HG02763 (cell line): ENCODE measurements at regions not wholly inside any gene's neighbourhood (a gene's known extent, or its start where the extent isn't known, plus 50 kb on each side); places are given as distances from the start of the nearest gene placed in this dataset.
"Not testable (repeated sequence)": the region's sequence is repeated elsewhere in the genome, so short reads cannot be mapped to it uniquely, and the experiment has no call there.

Experiments used
- ATAC-seq: cut with Tn5 transposase; IDR thresholded peaks from one replicate; pipeline ENCODE4 v1.9.1; 2021; ENCODE audit warnings: mild to moderate bottlenecking, moderate library complexity; ENCODE audit not compliant: unreplicated experiment

- no peak for ATAC-seq
Measured at GRCh38 chr6:82573254-82573972, 209.8 kb downstream of the TPBG start.

DNA sequence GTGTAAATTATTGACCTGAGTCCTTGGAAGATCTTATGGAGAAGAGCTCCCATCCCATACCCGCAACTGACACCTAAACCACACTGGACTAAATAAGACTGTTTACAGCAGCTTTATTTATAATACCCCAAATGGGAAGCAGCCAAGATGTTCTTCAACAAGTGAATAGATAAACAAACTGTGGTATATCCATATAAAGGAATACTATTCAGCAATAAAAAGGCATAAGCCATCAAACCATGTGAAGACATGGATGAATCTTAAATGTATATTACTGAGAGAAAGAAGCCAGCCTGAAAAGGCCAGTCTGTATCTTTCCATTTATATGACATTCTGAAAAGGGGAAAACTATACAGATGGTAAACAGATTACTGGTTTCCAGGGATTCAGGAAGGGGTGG lies 212.7 kb downstream of the TPBG start:
- ATAC-seq: no peak

DNA sequence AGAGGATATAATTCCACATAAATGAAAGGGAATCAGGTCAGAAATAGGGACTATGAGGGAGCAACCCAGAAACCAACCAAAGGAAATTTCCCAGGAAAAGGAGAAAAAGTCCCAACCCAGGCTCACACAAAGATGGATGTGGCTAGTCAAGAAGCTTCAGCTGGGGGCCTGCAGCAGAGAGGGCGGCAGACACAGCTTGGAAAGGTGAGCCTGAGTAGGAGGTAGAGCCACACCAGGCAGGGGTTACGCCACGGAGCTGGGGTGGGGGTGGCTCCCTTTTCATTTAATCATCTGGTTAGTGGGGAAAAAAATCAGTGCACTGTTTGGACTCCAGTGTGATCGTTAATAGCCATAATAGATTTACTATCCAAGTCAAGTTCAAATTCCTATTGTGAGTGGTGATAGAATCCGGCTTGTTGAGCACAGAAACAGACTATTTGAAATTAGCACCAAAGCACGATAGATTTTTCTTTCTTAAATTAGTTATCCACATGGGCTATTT lies 220.6 kb downstream of the TPBG start:
- no peak for ATAC-seq

DNA sequence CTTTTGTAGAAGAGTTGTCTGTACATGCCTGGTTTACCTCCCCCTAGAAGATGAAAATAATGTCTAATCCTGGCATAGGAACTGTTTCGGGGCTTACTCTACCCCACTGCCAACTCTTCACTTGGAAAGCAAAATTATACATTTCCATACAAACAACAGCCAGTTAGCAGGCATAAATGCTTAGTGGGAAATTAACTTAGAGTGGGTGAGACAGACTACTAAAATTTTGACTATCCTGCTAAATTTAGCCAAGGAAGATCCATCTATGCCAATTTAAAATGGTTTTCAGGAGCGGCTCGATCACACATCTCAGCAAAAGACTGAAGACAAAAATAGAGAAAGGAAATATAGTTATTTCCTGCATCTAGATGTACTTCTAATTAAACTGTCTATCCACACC lies 221.2 kb downstream of the TPBG start:
- no peak for ATAC-seq

DNA sequence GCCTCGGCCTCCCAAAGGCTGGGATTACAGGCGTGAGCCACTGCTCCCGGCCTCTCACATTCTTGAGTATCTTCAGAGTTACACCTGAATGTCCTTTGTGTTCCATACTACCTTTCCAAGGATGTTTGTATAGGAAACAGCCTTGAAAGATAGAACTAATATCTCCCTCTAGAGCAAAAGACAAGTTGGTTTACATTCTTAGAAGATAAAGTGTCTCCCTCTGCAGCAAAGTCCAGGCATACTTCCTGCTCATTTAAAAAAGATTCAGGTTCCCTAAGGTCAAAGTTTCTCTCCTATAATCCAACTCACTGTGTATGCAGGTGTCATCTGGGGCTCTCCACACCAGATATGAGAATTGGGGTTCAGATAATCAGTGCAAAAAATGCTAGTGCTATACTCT lies 224.4 kb downstream of the TPBG start:
- ATAC-seq: no peak

DNA sequence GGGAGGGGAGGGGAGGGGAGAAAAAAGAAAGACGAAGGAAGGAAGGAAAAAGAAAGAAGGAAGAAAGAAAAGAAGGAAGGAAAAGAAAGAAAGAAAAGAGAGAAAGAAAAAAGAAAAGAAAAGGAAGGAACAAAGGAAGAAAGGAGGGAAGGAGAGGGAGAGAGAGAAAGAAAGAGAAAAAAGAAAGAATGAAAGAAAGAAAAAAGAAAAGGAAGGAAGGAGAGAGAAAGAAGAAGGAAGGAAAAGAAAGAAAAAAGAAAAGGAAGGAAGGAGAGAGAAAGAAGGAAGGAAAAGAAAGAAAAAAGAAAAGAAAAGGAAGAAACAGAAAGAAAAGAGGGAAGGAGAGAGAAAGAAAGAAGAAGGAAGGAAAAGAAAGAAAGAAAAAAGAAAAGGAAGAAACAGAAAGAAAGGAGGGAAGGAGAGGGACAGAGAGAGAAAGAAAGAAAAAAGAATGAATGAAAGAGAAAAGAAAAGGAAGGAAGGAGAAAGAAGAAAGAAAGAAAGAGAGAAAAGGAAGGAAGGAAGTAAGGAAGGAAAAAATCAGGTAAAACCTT lies 225.3 kb downstream of the TPBG start:
- ATAC-seq: no peak

GRCh38 chr6:82589509-82590206 lies 226.0 kb downstream of the TPBG start:
- ATAC-seq: no peak

DNA sequence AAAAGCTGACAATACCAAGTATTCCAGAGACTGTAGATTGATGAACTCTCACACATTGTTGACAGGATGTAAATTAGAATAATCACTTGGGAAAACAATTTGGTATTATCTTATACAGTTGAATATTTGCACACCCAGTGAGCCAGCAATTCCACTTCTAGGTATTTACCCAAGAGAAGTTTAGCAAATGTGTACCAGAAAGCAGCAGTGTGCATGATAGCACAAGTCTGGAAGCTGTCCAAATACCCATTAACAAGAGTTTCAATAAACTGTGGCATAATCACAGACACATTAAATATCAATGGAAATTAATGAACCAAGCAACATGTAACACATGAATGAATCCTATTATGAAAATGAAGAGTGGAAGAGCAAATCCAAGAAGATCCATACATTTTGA lies 233.6 kb downstream of the TPBG start:
- ATAC-seq: no peak

GRCh38 chr6:82602776-82603175 lies 239.2 kb downstream of the TPBG start:
- no peak for ATAC-seq

- ATAC-seq: no peak
Measured at GRCh38 chr6:82603871-82604270, 240.3 kb downstream of the TPBG start.

DNA sequence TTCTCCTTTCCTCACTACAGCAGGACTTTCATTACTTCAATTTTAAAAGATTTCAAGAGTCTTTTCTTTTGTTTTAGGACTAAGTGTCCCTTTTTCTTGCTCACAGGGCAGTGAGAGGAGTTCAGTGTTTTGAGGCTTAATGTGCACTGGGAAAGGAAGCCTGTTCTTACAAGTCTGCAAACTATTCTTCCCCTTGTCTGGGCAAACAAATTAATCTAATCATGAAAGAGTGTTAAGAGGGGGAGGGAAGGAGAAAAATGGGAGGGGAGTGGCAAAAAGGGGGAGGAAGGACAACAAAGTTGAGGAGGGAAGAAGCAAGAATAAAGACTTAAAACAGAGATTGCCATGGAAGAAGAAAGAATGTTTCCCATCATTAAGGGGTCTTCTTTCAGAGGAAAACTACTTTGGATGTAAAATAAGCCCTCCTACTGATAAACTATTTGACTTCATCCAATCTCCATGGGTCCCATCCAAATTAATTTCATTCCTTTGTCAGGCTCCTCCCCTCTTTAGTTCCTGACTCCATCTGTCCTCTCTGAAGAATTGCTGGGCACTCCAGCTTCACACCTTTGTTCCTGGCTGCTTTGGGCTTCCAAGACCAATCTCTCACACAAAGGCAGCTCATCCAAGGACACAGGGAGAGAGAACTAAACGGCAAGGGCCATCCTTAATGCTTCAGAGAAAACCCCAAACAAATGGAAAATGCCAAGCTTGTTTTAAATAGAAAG lies 244.5 kb downstream of the TPBG start:
- ATAC-seq: no peak

GRCh38 chr6:82608781-82609180 lies 245.2 kb downstream of the TPBG start:
- no peak for ATAC-seq

- no peak for ATAC-seq
Measured at GRCh38 chr6:82611751-82612150, 248.1 kb downstream of the TPBG start.

DNA sequence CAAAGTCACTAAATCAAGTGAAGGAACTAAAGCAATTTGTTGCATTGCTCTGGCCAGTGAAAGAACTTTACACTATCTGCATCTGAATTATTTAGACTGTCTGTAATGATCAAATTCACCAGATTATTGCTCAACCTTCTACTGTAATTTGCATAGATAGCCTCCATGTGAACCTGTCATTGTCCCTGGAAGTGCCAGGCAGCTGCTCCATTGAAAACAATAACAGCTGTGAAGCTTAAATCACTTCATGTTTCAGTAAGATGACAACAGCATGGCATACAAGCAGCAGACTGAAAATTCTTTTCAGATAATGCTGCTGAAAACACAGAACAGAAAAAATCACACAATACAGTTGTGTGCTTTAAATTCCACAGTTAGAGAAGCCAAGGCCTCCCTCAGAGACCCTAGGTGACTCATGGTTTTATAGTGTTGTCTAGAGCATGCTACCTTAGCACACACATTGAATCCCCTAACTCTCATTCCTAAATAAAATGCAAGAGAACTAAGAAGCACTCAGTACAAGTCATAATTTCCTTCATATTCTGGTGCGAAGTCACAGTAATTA lies 248.9 kb downstream of the TPBG start:
- ATAC-seq: no peak

DNA sequence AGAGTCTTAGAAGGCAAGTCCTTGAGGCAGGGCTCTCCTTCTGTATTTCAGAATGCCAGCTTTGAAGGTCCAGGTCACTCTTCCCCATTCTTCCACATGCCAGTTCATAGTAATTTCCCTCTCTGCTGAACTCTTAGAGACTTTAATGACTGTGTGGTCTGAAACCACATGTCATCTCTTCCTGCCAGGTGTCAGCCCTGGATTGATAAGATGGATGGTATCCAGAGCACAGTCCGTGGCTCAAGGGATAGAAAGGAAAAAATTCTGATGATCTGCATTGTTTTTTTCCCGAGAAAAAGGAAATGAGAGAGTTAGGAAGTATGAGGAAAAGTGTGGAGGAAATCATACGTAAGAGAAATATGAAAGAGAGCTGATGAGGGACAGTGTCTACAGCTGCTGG lies 250.9 kb downstream of the TPBG start:
- ATAC-seq: no peak

- ATAC-seq: no peak
Measured at GRCh38 chr6:82616386-82617028, 252.9 kb downstream of the TPBG start.

DNA sequence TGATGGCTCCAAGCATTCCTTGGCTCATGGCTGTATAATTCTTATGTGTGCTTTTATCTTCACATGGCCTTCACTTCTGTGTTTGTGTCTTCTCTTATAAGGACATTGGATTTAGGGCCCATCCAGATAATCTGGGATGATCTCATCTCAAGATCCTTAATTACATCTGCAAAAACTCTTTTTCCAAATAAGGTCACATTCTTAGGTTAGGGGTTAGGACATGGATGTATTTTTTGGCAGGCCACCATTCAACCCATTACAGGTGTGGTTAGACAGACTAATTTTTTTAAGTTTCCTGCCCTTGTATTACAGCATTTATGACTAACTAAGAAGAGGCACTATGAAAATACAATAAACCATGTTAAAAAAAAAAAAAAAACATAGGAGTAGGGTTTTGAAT lies 254.0 kb downstream of the TPBG start:
- ATAC-seq: no peak

DNA sequence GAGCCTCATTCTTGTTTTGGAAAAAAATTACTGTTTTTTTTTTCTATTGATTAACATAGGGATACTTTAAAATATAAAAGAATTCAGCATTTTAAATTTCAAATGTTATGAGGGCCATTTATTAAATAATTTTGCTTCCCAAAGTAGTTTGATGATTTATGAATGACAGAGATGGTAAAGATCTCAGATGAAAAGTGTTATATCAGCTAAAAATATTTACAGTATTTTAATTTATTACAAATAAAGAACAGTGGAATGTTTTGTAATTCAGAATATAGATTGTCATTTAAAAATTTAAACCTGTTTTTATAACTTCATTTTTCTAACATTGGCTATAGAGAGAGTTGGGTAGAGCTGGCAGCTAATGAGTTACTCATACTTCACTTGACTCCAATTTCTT lies 256.0 kb downstream of the TPBG start:
- no peak for ATAC-seq

GRCh38 chr6:82622461-82622860 lies 258.8 kb downstream of the TPBG start:
- ATAC-seq: no peak

DNA sequence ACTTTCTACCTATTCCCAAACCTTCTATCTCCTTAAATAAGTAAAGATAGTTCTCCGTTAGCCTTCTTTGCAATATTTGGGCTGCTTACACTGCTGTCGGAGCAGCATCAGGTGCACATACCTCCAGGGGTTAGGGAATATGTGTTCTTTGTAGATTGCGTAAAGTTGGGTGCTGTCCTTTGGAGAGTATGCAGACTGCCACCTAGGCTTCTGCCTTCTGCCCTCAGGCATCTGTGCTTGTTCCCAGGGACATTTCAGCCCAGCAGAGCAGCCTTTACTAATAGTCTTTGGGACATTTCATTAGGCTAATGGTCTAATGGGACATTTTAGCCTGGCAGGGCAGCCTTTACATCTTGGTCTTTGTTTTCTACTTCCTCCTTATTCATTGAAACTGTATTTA lies 260.6 kb downstream of the TPBG start:
- ATAC-seq: no peak

DNA sequence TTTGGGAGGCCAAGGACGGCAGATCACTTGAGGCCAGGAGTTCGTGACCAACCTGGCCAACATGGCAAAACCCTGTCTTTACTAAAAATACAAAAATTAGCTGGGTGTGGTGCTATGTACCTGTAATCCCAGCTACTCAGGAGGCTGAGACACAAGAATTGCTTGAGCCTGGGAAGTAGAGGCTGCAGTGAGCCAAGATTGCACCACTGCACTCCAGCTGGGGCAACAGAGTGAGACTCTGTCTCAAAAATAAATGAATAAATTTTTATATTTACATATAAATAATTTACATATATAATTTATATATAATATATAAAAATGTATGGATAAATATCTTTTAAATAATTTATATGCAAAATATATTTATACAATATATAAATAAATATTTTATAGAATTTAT lies 263.3 kb downstream of the TPBG start:
- ATAC-seq: not testable (repeated sequence)
